ENCODE measurements at regions not wholly inside any gene's neighbourhood (a gene's known extent, or its start where the extent isn't known, plus 50 kb on each side); places are given as distances from the start of the nearest gene placed in this dataset.

DNA sequence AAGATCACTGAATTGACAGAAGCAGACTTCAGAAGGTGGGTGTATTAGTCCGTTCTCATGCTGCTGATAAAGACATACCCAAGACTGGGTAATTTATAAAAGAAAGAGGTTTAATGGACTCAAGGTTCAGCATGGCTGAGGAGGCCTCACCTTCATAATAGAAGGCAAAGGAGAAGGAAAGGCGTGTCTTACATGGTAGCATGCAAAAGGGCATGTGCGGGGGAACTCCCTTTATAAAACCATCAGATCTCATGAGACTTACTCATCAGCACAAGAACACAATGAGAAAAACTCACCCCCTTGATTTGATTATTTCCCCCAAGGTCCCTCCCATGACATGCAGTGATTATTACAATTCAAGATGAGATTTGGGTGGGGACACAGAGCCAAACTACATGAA, 416.3 kb upstream of the EPHA3 start:
- Histone ChIP-seq H3K9me3 (ENCODE audit: low read length) (no peaks in the 10 kb centered on the region), H3K36me3 (ENCODE audit: insufficient read depth, low read length) (no peaks in the 10 kb centered on the region), H4K20me1 (ENCODE audit: insufficient read depth) (no peaks in the 10 kb centered on the region), H3K4me3 (ENCODE audit: low read length) (no peak overlapping the region), H3K9ac (ENCODE audit: low read length) (no peak overlapping the region), H3K79me2 (replicated peaks; ENCODE audit: insufficient read depth, low read length) (no peaks in the 10 kb centered on the region), H3F3A (ENCODE audit: insufficient read depth, low read length, poor library complexity, severe bottlenecking) (no peaks in the 10 kb centered on the region), H2AFZ (ENCODE audit: low read depth, low read length) (no peak overlapping the region), H3K4me2 (ENCODE audit: low read length) (no peak overlapping the region), H3K9me2 (ENCODE audit: insufficient read depth, low read length) (no peaks in the 10 kb centered on the region), H3K27me3 (ENCODE audit: insufficient read depth, low read depth, low read length) (no peaks in the 10 kb centered on the region), H3K27ac (ENCODE audit: low read length) (no peak overlapping the region)
- TF ChIP-seq, protein P1, sequence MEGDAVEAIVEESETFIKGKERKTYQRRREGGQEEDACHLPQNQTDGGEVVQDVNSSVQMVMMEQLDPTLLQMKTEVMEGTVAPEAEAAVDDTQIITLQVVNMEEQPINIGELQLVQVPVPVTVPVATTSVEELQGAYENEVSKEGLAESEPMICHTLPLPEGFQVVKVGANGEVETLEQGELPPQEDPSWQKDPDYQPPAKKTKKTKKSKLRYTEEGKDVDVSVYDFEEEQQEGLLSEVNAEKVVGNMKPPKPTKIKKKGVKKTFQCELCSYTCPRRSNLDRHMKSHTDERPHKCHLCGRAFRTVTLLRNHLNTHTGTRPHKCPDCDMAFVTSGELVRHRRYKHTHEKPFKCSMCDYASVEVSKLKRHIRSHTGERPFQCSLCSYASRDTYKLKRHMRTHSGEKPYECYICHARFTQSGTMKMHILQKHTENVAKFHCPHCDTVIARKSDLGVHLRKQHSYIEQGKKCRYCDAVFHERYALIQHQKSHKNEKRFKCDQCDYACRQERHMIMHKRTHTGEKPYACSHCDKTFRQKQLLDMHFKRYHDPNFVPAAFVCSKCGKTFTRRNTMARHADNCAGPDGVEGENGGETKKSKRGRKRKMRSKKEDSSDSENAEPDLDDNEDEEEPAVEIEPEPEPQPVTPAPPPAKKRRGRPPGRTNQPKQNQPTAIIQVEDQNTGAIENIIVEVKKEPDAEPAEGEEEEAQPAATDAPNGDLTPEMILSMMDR (IDR thresholded peaks at IDR 0.05; ENCODE audit: poor library complexity, severe bottlenecking): no peak
- no peak for TF ChIP-seq EZH2 (IDR thresholded peaks at IDR 0.05; ENCODE audit: borderline replicate concordance, insufficient read depth, low read length, poor library complexity, severe bottlenecking)
- no peak for TF ChIP-seq TAF1 (IDR thresholded peaks at IDR 0.05; ENCODE audit: low read depth)
- no peak for TF ChIP-seq REST (IDR thresholded peaks at IDR 0.05; ENCODE audit: borderline replicate concordance)
- TF ChIP-seq EP300 (conservative IDR thresholded peaks at IDR 0.05; ENCODE audit: poor library complexity, severe bottlenecking): no peak
- TF ChIP-seq SMC3 (conservative IDR thresholded peaks at IDR 0.05; ENCODE audit: poor library complexity): no peak
- TF ChIP-seq MXI1 (conservative IDR thresholded peaks at IDR 0.05; ENCODE audit: poor library complexity, severe bottlenecking): no peak
- no peak for TF ChIP-seq POLR2AphosphoS5 (IDR thresholded peaks at IDR 0.05)
- no peak for TF ChIP-seq RAD21 (conservative IDR thresholded peaks at IDR 0.05)

GRCh38 chr3:88703501-88704059, 403.8 kb upstream of the EPHA3 start:
- Histone ChIP-seq H3K36me3 (ENCODE audit: insufficient read depth, low read length) (no peaks in the 10 kb centered on the region), H3K9me3 (ENCODE audit: low read length) (no peaks in the 10 kb centered on the region), H3K4me2 (ENCODE audit: low read length) (no peak overlapping the region), H3K27ac (ENCODE audit: low read length) (peak overlapping the region; percentile 7), H3K9ac (ENCODE audit: low read length) (no peak overlapping the region), H2AFZ (ENCODE audit: low read depth, low read length) (no peak overlapping the region), H3F3A (ENCODE audit: insufficient read depth, low read length, poor library complexity, severe bottlenecking) (no peaks in the 10 kb centered on the region), H4K20me1 (ENCODE audit: insufficient read depth) (no peaks in the 10 kb centered on the region), H3K27me3 (ENCODE audit: insufficient read depth, low read depth, low read length) (no peaks in the 10 kb centered on the region), H3K4me3 (ENCODE audit: low read length) (no peak overlapping the region), H3K79me2 (replicated peaks; ENCODE audit: insufficient read depth, low read length) (no peaks in the 10 kb centered on the region), H3K9me2 (ENCODE audit: insufficient read depth, low read length) (no peaks in the 10 kb centered on the region)
- TF ChIP-seq TAF1 (IDR thresholded peaks at IDR 0.05; ENCODE audit: low read depth) (no peak), RAD21 (conservative IDR thresholded peaks at IDR 0.05) (no peak), POLR2AphosphoS5 (IDR thresholded peaks at IDR 0.05) (no peak)

Data from neural cell (in vitro differentiated cells).